Activated T-helper 17 cell treated with anti-CD3 and anti-CD28 coated beads, Interleukin-2, amount 50 U/mL, for 72 hours (primary cell): ENCODE measurements at regions not wholly inside any gene's neighbourhood (a gene's known extent, or its start where the extent isn't known, plus 50 kb on each side); places are given as distances from the start of the nearest gene placed in this dataset.

Source experiments
- ATAC-seq: fragments of 150-1000 bp; cut with Tn5 transposase; replicated peaks from 2 replicates; pipeline ENCODE4 v1.10.0; 2021; ENCODE audit warnings: mild to moderate bottlenecking, moderate library complexity
- H3K27ac Mint-ChIP-seq: one replicate; pipeline ENCODE4 v1.8.0; 2022; ENCODE audit warnings: mixed read lengths
- H3K27me3 Mint-ChIP-seq: one replicate; pipeline ENCODE4 v1.8.0; 2022; ENCODE audit warnings: mixed read lengths
- H3K36me3 Mint-ChIP-seq: one replicate; pipeline ENCODE4 v1.8.0; 2022; ENCODE audit warnings: low read depth, mild to moderate bottlenecking, mixed read lengths
- H3K4me1 Mint-ChIP-seq: one replicate; pipeline ENCODE4 v1.8.0; 2022; ENCODE audit warnings: mixed read lengths
- H3K4me3 Mint-ChIP-seq: one replicate; pipeline ENCODE4 v1.8.0; 2022; ENCODE audit warnings: mild to moderate bottlenecking, mixed read lengths
- H3K9me3 Mint-ChIP-seq: one replicate; pipeline ENCODE4 v1.8.0; 2022; ENCODE audit warnings: mixed read lengths

GRCh38 chr4:83692028-83692427 lies 156.1 kb downstream of the GPAT3 start:
- Mint-ChIP-seq H3K36me3 (no peaks in the 10 kb centered on the region), H3K27ac (no peak overlapping the region), H3K4me1 (no peaks in the 10 kb centered on the region), H3K27me3 (peaks cover 4% of the 10 kb centered on the region), H3K9me3 (no peaks in the 10 kb centered on the region), H3K4me3 (no peak overlapping the region)
- ATAC-seq: peak; percentile 29

GRCh38 chr4:83686166-83686565 lies 150.3 kb downstream of the GPAT3 start:
- no peaks in the 10 kb centered on the region for H3K36me3 Mint-ChIP-seq
- H3K27me3 Mint-ChIP-seq: peaks cover 14% of the 10 kb centered on the region
- no peak overlapping the region for H3K27ac Mint-ChIP-seq
- ATAC-seq: no peak
- no peak overlapping the region for H3K4me3 Mint-ChIP-seq
- H3K9me3 Mint-ChIP-seq: no peaks in the 10 kb centered on the region
- peaks cover 4% of the 10 kb centered on the region for H3K4me1 Mint-ChIP-seq

- H3K9me3 Mint-ChIP-seq: no peaks in the 10 kb centered on the region
- H3K4me3 Mint-ChIP-seq: no peak overlapping the region
- H3K27ac Mint-ChIP-seq: no peak overlapping the region
- H3K27me3 Mint-ChIP-seq: peaks cover 37% of the 10 kb centered on the region
- ATAC-seq: no peak
- no peaks in the 10 kb centered on the region for H3K36me3 Mint-ChIP-seq
- peaks cover 5% of the 10 kb centered on the region for H3K4me1 Mint-ChIP-seq
These were observed 143.8 kb downstream of the GPAT3 start for GRCh38 chr4:83679692-83680091.

GRCh38 chr4:83679254-83679653 lies 143.3 kb downstream of the GPAT3 start:
- Mint-ChIP-seq H3K36me3 (no peaks in the 10 kb centered on the region), H3K9me3 (no peaks in the 10 kb centered on the region), H3K4me3 (no peak overlapping the region), H3K4me1 (peaks cover 5% of the 10 kb centered on the region), H3K27ac (no peak overlapping the region), H3K27me3 (peaks cover 37% of the 10 kb centered on the region)
- ATAC-seq: no peak

- Mint-ChIP-seq H3K36me3 (no peaks in the 10 kb centered on the region), H3K4me3 (no peak overlapping the region), H3K27me3 (peaks cover 43% of the 10 kb centered on the region), H3K4me1 (peaks cover 5% of the 10 kb centered on the region), H3K27ac (no peak overlapping the region), H3K9me3 (no peaks in the 10 kb centered on the region)
- no peak for ATAC-seq
These were observed 141.7 kb downstream of the GPAT3 start for GRCh38 chr4:83677656-83678055.

- Mint-ChIP-seq H3K4me3 (no peak overlapping the region), H3K36me3 (no peaks in the 10 kb centered on the region), H3K27me3 (peaks cover 9% of the 10 kb centered on the region), H3K9me3 (no peaks in the 10 kb centered on the region), H3K27ac (no peak overlapping the region), H3K4me1 (peaks cover 5% of the 10 kb centered on the region)
- ATAC-seq: no peak
These were observed 128.8 kb downstream of the GPAT3 start for GRCh38 chr4:83664741-83665140.

- no peak for ATAC-seq
- no peak overlapping the region for H3K4me3 Mint-ChIP-seq
These were observed 128.2 kb downstream of the GPAT3 start for GRCh38 chr4:83664071-83664470.

GRCh38 chr4:83662204-83662603 lies 126.3 kb downstream of the GPAT3 start:
- Mint-ChIP-seq H3K36me3 (no peaks in the 10 kb centered on the region), H3K27ac (no peak overlapping the region), H3K27me3 (peaks cover 9% of the 10 kb centered on the region), H3K4me1 (peaks cover 5% of the 10 kb centered on the region), H3K4me3 (no peak overlapping the region), H3K9me3 (no peaks in the 10 kb centered on the region)
- no peak for ATAC-seq

More at GRCh38 chr4:83664071-83664470, 128.2 kb downstream of the GPAT3 start:
- Mint-ChIP-seq H3K27ac (no peak overlapping the region), H3K9me3 (no peaks in the 10 kb centered on the region), H3K4me1 (peaks cover 5% of the 10 kb centered on the region), H3K36me3 (no peaks in the 10 kb centered on the region), H3K27me3 (peaks cover 9% of the 10 kb centered on the region)

- no peak overlapping the region for H3K4me3 Mint-ChIP-seq
- H3K27ac Mint-ChIP-seq: no peak overlapping the region
These were observed 125.5 kb downstream of the GPAT3 start for GRCh38 chr4:83661359-83661758.

GRCh38 chr4:83660578-83660977 lies 124.7 kb downstream of the GPAT3 start:
- Mint-ChIP-seq H3K9me3 (no peaks in the 10 kb centered on the region), H3K27me3 (peaks cover 3% of the 10 kb centered on the region), H3K4me1 (peaks cover 5% of the 10 kb centered on the region), H3K36me3 (no peaks in the 10 kb centered on the region), H3K4me3 (no peak overlapping the region), H3K27ac (no peak overlapping the region)
- no peak for ATAC-seq

More at GRCh38 chr4:83661359-83661758, 125.5 kb downstream of the GPAT3 start:
- no peaks in the 10 kb centered on the region for H3K9me3 Mint-ChIP-seq
- H3K27me3 Mint-ChIP-seq: peaks cover 9% of the 10 kb centered on the region
- no peaks in the 10 kb centered on the region for H3K36me3 Mint-ChIP-seq
- no peak for ATAC-seq
- peaks cover 5% of the 10 kb centered on the region for H3K4me1 Mint-ChIP-seq

GRCh38 chr4:83658806-83659205 lies 122.9 kb downstream of the GPAT3 start:
- no peak overlapping the region for H3K27ac Mint-ChIP-seq
- no peak for ATAC-seq
- no peak overlapping the region for H3K4me3 Mint-ChIP-seq
- H3K4me1 Mint-ChIP-seq: peaks cover 5% of the 10 kb centered on the region
- H3K36me3 Mint-ChIP-seq: no peaks in the 10 kb centered on the region
- no peaks in the 10 kb centered on the region for H3K9me3 Mint-ChIP-seq
- no peaks in the 10 kb centered on the region for H3K27me3 Mint-ChIP-seq

GRCh38 chr4:83657336-83657735 lies 121.4 kb downstream of the GPAT3 start:
- Mint-ChIP-seq H3K4me1 (peaks cover 5% of the 10 kb centered on the region), H3K36me3 (no peaks in the 10 kb centered on the region), H3K4me3 (no peak overlapping the region), H3K9me3 (no peaks in the 10 kb centered on the region), H3K27ac (no peak overlapping the region), H3K27me3 (no peaks in the 10 kb centered on the region)
- no peak for ATAC-seq
